Ovary (tissue), 7 donors: ENCODE measurements at regions not wholly inside any gene's neighbourhood (a gene's known extent, or its start where the extent isn't known, plus 50 kb on each side); places are given as distances from the start of the nearest gene placed in this dataset.

ENCODE experiments used
- DNase-seq, 5 donors: peaks; one replicate each; pipeline ENCODE4 v3.0.0-alpha.2; 2019 to 2020
- H3K27ac ChIP-seq, 2 donors: fragments of 200-600 bp; one replicate each; pipeline versions ENCODE4 v1.5.1 to v1.8.0; 2019 to 2022
- H3K27me3 ChIP-seq: fragments of 200-600 bp; one replicate; pipeline ENCODE4 v1.8.0; 2022
- H3K36me3 ChIP-seq: fragments of 200-600 bp; sonication (generic); one replicate; pipeline ENCODE4 v1.5.1; 2019
- H3K4me1 ChIP-seq: one replicate; pipeline ENCODE4 v1.8.1; 2013; ENCODE audit warnings: mild to moderate bottlenecking, moderate library complexity; ENCODE audit not compliant: insufficient read depth
- H3K4me3 ChIP-seq: fragments of 200-600 bp; sonication (generic); one replicate; pipeline ENCODE4 v1.5.1; 2017
- H3K9me3 ChIP-seq, 2 donors: fragments of 200-600 bp in 1 of 2; sonication (generic) in 1 of 2; one replicate each; pipeline versions ENCODE4 v1.5.1 to v1.8.1; 2013 to 2019; ENCODE audit warnings: mild to moderate bottlenecking in 1 of 2, moderate library complexity in 1 of 2
- EP300 ChIP-seq: sonication (generic); formaldehyde crosslinking; IDR thresholded peaks from one replicate; pipeline ENCODE4 v1.6.1; 2017; ENCODE audit warnings: antibody characterized with exemption
- POLR2A ChIP-seq: fragments of 450-650 bp; IDR thresholded peaks from one replicate; pipeline ENCODE4 v1.6.1; 2017; ENCODE audit warnings: antibody characterized with exemption, mild to moderate bottlenecking, moderate library complexity
- WGBS, 3 donors: extraction: QIAGEN DNeasy Blood & Tissue Kit in 1 of 3; methylation state at CpG; one replicate each; pipeline versions ENCODE4 v1.1.5 to v1.1.7; 2013 to 2017; 5-methylcytosine and 5-hydroxymethylcytosine counted together
- intact Hi-C, 4 donors: fragments of 100-400 bp; cut with DNase I; formaldehyde crosslinking; loops; one replicate each; pipeline versions ENCODE4 v1.11.0 to v1.15.1; 2022 to 2023
- TF ChIP-seq, protein P1 (sequence below), 3 donors: fragments of 450-650 bp in 2 of 3; fragments of 200-600 bp in 1 of 3; IDR thresholded peaks; one replicate each; pipeline versions ENCODE4 v1.5.1 to v1.8.0; 2016 to 2022; ENCODE audit warnings: antibody characterized with exemption in 3 of 3, mild to moderate bottlenecking in 1 of 3
- donor health status: DM: no; HTN: no; CAD: no; lungs with moderate emphysema.
- donor health status: DM: no; HTN: no; CAD: no.
- donor health status: Bipolar disorder and iron deficiency.
- donor health status: DM: no; HTN: no; CAD: no.
- donor health status: DM: yes; HTN: yes; CAD: no.

DNA sequence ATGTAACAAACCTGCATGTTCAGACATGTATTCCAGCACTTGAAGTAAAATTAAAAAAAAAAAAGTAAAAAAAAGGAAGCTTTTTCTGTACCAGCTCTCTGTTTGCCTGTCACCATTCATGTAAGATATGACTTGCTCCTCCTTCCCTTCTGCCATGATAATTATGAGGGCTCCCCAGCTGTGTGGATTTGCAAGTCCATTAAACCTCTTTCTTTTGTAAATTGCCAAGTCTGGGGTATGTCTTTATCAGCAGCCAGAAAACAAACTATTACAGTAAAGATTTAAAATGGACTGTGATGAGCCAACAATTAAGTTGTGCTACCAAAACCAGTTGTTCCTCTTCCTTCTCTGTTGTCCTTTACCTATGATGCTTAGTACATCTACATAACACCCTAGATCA lies 619.6 kb downstream of the ARL4A start:
- Histone ChIP-seq H3K4me1 (no peaks in the 10 kb centered on the region), H3K4me3 (no peak overlapping the region), H3K9me3 (no peaks in the 10 kb centered on the region), H3K27ac (no peak overlapping the region), H3K27me3 (no peaks in the 10 kb centered on the region), H3K36me3 (no peaks in the 10 kb centered on the region)
- TF ChIP-seq, protein P1, sequence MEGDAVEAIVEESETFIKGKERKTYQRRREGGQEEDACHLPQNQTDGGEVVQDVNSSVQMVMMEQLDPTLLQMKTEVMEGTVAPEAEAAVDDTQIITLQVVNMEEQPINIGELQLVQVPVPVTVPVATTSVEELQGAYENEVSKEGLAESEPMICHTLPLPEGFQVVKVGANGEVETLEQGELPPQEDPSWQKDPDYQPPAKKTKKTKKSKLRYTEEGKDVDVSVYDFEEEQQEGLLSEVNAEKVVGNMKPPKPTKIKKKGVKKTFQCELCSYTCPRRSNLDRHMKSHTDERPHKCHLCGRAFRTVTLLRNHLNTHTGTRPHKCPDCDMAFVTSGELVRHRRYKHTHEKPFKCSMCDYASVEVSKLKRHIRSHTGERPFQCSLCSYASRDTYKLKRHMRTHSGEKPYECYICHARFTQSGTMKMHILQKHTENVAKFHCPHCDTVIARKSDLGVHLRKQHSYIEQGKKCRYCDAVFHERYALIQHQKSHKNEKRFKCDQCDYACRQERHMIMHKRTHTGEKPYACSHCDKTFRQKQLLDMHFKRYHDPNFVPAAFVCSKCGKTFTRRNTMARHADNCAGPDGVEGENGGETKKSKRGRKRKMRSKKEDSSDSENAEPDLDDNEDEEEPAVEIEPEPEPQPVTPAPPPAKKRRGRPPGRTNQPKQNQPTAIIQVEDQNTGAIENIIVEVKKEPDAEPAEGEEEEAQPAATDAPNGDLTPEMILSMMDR (IDR thresholded peaks at IDR 0.05) = no peak
- TF ChIP-seq EP300 (no peak), POLR2A (no peak)
- DNase-seq = no peak
- intact Hi-C loops = no loop called here

DNA sequence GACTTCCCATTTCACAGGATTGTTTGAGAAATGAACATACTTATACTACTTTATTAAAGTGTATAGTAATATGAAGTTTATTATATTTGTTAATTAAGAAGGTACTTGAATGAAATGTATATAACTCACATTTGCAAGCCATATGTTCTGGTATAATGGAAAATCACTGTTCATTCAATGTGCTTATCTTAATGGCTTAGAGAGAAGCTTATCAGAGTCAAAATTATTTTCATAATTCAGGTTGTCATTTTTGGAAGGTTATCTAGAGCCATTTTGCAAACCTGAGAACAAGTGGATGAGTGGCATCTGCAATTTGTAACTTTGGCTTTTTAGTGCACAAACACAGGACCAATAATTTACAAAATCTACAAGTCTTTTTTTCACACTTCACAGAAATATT lies 621.0 kb downstream of the ARL4A start:
- DNase-seq = no peak
- no peak overlapping the region for H3K4me3 ChIP-seq
- intact Hi-C loops = no loop called here

DNA sequence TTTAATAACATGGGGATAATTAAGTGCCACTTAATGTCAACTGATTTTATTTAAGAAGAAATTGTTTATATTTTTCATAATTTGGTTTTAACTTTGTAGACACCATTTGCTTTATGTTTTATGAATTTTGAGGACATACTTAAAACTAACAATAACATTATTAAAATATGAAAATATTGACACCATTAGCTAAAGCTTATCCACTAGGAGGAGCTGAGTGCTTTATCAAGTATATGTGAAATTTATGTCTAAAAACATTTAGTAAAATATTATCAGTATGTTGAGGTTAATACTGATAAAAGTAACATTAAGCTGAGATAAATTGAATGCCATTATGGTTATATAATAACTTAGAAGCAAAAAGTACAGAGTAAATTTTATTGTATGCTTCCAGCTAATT lies 622.1 kb downstream of the ARL4A start:
- no peak overlapping the region for H3K27ac ChIP-seq
- intact Hi-C loops = no loop called here
- H3K4me1 ChIP-seq = no peaks in the 10 kb centered on the region
- no peaks in the 10 kb centered on the region for H3K36me3 ChIP-seq
- H3K27me3 ChIP-seq = no peaks in the 10 kb centered on the region
- no peak for DNase-seq
- H3K4me3 ChIP-seq = no peak overlapping the region
- no peak for TF ChIP-seq POLR2A
- no peak for TF ChIP-seq EP300
- TF ChIP-seq, protein P1 (IDR thresholded peaks at IDR 0.05) = no peak
- no peaks in the 10 kb centered on the region for H3K9me3 ChIP-seq

More for the DNA sequence above, 621.0 kb downstream of the ARL4A start:
- Histone ChIP-seq H3K27me3 (no peaks in the 10 kb centered on the region), H3K9me3 (no peaks in the 10 kb centered on the region), H3K4me1 (no peaks in the 10 kb centered on the region), H3K36me3 (no peaks in the 10 kb centered on the region), H3K27ac (no peak overlapping the region)
- no peak for TF ChIP-seq POLR2A

DNA sequence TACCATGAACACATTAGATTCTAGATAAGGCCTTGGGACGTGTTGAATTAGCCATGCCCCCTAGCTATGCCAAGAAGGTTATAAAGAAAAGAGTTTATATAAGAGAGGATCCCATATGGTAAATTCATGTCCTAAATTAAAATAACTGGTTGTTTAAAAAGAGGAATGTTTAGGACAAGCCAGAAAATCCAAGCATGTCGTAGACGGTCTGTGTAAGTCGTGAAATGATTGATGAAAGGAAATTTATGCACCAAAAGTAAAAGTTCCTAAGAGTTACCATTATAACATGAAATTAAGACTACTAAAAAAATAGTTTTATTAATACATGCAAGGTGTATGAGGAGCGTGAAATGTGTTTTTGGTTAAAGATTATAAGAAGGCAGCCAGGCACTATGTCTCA lies 624.9 kb downstream of the ARL4A start:
- intact Hi-C loops = no loop called here
- no peaks in the 10 kb centered on the region for H3K27me3 ChIP-seq
- 87 to 88% (median 88%) methylated on average over 5 of the region's 5 CpGs for WGBS, 3 donors
- H3K36me3 ChIP-seq = no peaks in the 10 kb centered on the region
- H3K4me1 ChIP-seq = no peaks in the 10 kb centered on the region
- no peak for DNase-seq
- TF ChIP-seq, protein P1 (IDR thresholded peaks at IDR 0.05) = no peak
- TF ChIP-seq EP300 = no peak
- TF ChIP-seq POLR2A = no peak
- H3K27ac ChIP-seq = no peak overlapping the region
- H3K9me3 ChIP-seq = no peaks in the 10 kb centered on the region
- no peak overlapping the region for H3K4me3 ChIP-seq

DNA sequence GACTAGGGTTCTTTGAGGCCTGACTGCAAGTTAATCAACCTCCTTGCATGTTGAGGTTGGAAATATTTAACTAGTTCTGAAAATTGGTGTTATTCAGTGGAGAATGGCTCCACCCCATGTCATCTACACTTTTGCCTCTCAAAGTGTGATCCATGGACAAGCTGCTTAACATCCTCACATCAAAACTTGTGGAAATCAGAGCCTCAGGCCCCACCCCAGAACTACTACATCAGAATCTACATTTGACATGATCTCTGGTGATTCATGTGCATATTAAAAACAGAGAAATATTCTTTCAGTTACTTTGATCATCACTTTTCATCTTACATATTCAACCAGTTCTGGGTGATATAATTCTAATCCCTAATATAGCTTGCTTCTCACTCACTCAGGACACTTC lies 632.9 kb downstream of the ARL4A start:
- Histone ChIP-seq H3K27ac (no peak overlapping the region), H3K4me3 (no peak overlapping the region), H3K36me3 (no peaks in the 10 kb centered on the region), H3K27me3 (no peaks in the 10 kb centered on the region), H3K9me3 (no peaks in the 10 kb centered on the region), H3K4me1 (no peaks in the 10 kb centered on the region)
- intact Hi-C loops = no loop called here
- DNase-seq = no peak
- no peak for TF ChIP-seq POLR2A
- TF ChIP-seq, protein P1 (IDR thresholded peaks at IDR 0.05) = no peak
- TF ChIP-seq EP300 = no peak
